RPMI7951 (cell line): ENCODE measurements at regions not wholly inside any gene's neighbourhood (a gene's known extent, or its start where the extent isn't known, plus 50 kb on each side); places are given as distances from the start of the nearest gene placed in this dataset.
"Not testable (repeated sequence)": the region's sequence is repeated elsewhere in the genome, so short reads cannot be mapped to it uniquely, and the experiment has no call there.

Experiments used
- DNase-seq: peaks from one replicate; pipeline ENCODE4 v3.0.0-alpha.2; 2012; ENCODE audit warnings: low read depth

GRCh38 chr14:45716572-45716971 lies 463.6 kb upstream of the MIS18BP1 start:
- DNase-seq: peak; percentile 39

- DNase-seq: peak; percentile 32
Observed at GRCh38 chr14:45715946-45716345, 462.9 kb upstream of the MIS18BP1 start.

GRCh38 chr14:45709541-45709940 lies 456.5 kb upstream of the MIS18BP1 start:
- DNase-seq: no peak

GRCh38 chr14:45705940-45706534 lies 453.0 kb upstream of the MIS18BP1 start:
- DNase-seq: no peak

GRCh38 chr14:45699471-45699870 lies 446.5 kb upstream of the MIS18BP1 start:
- peak; percentile 55 for DNase-seq

- peak; percentile 20 for DNase-seq
Observed at GRCh38 chr14:45698462-45699134, 445.6 kb upstream of the MIS18BP1 start.

- no peak for DNase-seq
Observed at GRCh38 chr14:45686771-45687170, 433.8 kb upstream of the MIS18BP1 start.

- DNase-seq: no peak
Observed at GRCh38 chr14:45680531-45680930, 427.5 kb upstream of the MIS18BP1 start.

GRCh38 chr14:45679853-45680252 lies 426.9 kb upstream of the MIS18BP1 start:
- DNase-seq: peak; percentile 86

GRCh38 chr14:45678163-45678562 lies 425.2 kb upstream of the MIS18BP1 start:
- DNase-seq: no peak

- DNase-seq: no peak
Observed at GRCh38 chr14:45673420-45673819, 420.4 kb upstream of the MIS18BP1 start.

- DNase-seq: no peak
Observed at GRCh38 chr14:45664668-45665356, 411.8 kb upstream of the MIS18BP1 start.

GRCh38 chr14:45658917-45659299 lies 405.9 kb upstream of the MIS18BP1 start:
- no peak for DNase-seq

- DNase-seq: no peak
Observed at GRCh38 chr14:45658226-45658916, 405.4 kb upstream of the MIS18BP1 start.

GRCh38 chr14:45651890-45652289 lies 398.9 kb upstream of the MIS18BP1 start:
- no peak for DNase-seq

- DNase-seq: no peak
Observed at GRCh38 chr14:45650754-45651153, 397.8 kb upstream of the MIS18BP1 start.

- no peak for DNase-seq
Observed at GRCh38 chr14:45649051-45649450, 396.0 kb upstream of the MIS18BP1 start.

- DNase-seq: no peak
Observed at GRCh38 chr14:45641541-45641940, 388.5 kb upstream of the MIS18BP1 start.

GRCh38 chr14:45634651-45635441 lies 381.8 kb upstream of the MIS18BP1 start:
- DNase-seq: not testable (repeated sequence)

- no peak for DNase-seq
Observed at GRCh38 chr14:45633220-45633984, 380.4 kb upstream of the MIS18BP1 start.

GRCh38 chr14:45621731-45622130 lies 368.7 kb upstream of the MIS18BP1 start:
- no peak for DNase-seq
